ENCODE measurements at regions not wholly inside any gene's neighbourhood (a gene's known extent, or its start where the extent isn't known, plus 50 kb on each side); places are given as distances from the start of the nearest gene placed in this dataset.
A peak's percentile ranks its signal among the peaks of the same experiment; 100 is the strongest.
"Not testable (repeated sequence)": the region's sequence is repeated elsewhere in the genome, so short reads cannot be mapped to it uniquely, and the experiment has no call there.

- no peak for DNase-seq
Observed at GRCh38 chr9:108803428-108804065, 52.2 kb downstream of the ACTL7B start.

DNA sequence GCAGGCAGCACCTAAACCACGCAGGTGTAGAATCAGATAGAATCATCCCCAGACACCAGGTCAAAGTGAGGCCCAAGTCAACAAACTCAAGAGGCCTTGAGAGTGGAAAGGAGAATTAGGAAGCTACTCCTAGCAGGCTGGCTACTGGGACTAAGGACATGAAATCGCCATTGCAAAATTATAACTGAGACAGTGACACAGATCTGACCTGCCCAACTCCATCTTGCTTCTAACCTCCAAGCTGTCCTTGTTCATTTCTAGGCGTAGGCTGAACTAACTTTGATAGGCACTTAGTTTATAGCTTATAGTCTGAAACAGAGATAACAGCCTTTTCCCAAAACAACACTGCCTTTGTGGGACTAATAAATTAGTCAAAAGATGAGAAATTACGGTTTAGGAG, 52.8 kb downstream of the ACTL7B start:
- DNase-seq: no peak

DNA sequence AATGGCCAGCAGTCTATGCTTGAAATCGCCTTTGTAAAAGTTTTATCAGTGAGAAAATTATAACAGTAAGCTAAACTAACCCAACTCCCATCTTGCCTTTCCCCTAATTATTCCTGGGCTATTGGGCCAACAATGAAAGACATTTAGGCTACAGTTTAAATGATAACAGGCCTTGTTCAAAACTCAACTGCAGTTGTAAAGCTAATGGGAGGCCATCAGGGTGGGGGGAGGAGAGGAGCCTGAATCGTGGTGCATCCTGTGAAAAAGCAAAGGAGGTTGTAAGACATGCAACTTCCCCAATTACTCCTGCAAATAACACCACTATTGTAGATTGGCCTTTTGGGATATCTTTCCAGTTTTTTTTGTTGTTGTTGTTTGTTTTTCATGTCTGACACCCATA, 53.8 kb downstream of the ACTL7B start:
- DNase-seq: no peak

DNA sequence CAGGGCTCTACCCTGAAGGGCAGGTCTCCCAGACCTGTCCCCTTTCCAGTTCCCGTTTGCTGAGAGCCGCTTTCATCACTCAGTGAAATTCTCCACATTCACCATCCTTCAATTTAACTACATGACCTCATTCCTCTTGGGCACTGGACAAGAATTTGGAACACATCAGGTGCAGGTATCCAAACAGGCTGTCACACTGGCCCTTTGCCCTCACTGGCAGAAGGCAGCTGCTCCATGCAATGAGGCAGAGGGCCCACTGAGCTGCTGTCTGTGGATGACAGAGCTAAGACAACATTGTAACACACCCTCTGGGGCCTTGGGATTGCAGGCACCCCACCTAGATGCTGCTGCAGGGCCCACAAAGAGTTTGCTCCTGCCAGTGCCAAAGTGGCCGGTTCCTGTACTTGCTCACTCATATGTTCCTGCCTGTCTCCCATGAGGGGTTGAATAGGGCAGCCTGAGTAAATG, 55.1 kb downstream of the ACTL7B start:
- peak; percentile 39 for DNase-seq

- no peak for DNase-seq
Observed at GRCh38 chr9:108793573-108793972, 62.2 kb downstream of the ACTL7B start.

DNA sequence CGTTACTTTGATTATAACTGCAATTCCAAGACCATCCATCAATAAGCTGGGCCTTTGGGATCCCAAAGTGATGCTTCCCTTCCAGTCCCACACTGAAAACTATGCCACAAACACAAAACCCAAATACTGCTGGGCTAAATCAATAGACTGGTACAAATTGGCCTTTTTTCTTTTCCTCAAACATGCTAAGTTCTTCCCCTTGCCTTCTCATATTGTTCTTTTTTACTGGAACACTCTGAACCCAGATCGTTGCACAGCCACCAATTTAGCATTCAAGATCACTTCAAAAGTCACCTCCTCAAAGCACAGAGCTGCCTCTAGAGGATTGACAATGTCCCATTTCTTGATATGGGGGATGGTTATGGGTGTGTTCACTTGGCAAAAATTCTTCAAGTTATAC, 66.0 kb downstream of the ACTL7B start:
- DNase-seq: no peak

DNA sequence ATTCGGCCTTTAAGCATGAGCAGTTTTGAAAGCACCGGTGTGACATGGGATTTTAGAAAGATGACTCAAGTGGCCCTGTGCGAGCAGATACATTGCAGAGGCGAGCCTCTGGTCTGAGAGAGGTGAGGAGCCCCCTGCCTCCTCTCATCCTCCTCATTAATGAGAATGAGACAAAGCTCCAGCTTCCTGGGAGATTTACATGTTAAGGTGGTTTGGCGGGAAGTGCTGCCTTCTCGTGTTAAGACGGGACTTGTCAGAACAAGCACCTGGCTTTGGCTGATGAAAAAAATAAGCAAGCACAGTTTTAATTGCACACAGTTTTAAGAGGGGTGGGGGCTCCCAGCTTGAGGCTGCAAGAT, 68.1 kb downstream of the ACTL7B start:
- DNase-seq: peak; percentile 47

- DNase-seq: peak; percentile 62
Observed at GRCh38 chr9:108786901-108787689, 68.7 kb downstream of the ACTL7B start.

DNA sequence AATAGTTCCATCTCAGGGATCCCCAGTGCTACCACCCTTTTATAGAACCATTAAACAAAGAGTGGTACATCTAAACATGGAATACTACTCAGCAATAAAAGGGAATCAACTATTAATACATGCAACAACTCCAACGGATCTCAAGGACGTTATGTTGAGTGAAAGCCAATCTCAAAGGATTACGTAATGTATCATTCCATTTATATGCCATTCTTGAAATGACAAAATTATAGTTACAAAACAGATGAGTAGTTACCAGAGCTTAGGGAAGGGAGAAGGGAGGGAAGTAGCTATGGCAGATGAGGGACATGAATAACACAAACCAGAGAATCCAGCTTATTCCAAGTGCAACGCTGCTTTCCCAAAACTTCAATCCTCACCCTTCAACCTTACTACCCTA, 69.5 kb downstream of the ACTL7B start:
- DNase-seq: no peak

DNA sequence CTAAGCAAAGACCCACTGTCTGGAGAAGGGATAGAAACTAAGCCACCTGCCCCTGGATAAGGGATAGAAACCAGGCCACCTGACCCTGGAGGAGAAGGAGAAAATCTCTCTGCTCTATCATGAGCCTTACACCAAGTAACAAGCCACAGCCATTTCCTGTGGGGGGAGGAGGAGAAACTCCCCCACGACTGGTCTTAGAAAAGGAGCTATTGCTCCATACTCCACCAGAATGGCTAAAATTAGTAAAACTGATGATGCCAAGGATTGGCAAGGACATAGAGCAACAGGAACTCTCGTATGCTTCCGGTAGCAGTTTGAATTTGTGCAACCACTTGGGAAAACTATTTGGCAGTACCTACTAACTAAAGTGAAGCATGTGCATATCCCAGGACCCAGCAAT, 70.8 kb downstream of the ACTL7B start:
- no peak for DNase-seq

DNA sequence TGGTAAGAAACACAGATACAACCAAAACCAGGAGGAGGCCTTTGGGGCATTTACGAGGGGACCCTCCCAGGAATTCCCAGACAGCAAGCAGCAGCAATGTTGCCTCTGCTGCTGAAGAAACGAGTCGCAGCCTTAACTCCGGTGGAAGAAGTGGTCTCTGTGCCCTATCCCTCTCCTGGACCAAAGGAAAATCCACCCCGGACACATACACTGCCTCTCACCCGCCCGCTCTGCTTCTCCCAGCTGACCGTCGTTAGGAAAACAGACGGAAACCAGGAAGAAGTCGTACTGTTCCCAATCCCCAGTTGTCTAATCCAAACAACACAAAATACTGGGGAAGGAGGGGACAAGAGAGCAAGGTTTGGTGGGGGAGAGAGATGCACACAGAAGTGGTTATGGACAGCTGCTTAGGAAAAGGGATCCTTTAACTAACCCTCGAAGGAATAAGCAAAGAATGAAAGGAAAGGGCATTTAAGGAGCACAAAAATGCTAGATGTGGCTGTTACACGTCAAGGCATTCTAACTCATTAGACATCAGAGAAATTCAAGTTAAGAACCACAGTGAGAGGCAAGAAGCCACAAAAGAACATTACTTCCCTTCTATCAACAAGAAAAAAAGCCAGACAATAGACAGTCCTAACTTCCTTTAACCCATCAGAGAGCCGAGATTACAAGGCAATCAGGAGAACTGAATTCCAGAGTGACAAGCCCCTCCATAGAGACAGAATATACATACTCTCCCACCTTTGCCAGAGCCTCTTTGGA, 71.9 kb downstream of the ACTL7B start:
- no peak for DNase-seq

- DNase-seq: peak; percentile 48
Observed at GRCh38 chr9:108783326-108783725, 72.5 kb downstream of the ACTL7B start.

GRCh38 chr9:108780942-108781734, 74.6 kb downstream of the ACTL7B start:
- no peak for DNase-seq

DNA sequence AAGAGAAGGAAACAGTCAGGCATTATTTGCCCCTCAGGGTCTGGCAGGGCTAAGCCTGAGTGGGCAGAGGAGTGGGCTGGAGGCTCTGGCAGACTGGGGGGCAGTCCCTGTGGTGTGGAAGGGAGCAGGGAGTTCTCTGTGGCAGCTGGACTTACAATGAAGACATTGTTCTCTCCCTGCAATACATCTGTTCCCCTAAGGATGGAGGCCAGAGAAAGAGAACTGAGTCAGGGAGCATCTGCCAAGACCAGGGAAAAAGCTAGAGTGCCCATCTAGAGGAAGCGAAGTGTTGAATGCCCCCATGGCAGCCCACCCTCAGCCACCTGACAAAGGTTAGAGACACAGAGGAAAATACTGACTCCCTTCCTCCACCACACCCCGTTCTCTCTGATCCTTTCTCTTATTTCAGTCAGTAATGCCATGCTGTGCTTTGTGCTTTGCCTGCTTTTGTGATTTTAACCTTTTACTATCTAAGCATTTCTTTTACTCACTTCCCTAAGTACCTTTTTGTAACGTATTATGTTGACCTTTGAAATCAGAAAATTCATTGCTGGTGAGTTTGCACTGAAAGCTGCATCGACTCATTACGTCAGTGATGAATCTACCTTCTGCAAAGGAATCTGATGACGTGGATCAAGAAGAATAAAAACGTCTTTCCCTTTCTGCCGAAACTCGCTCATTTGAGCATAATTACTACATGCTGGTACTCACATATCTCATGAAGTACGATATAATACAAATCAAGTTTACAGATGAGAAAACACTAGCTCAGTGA, 76.0 kb downstream of the ACTL7B start:
- DNase-seq: no peak

DNA sequence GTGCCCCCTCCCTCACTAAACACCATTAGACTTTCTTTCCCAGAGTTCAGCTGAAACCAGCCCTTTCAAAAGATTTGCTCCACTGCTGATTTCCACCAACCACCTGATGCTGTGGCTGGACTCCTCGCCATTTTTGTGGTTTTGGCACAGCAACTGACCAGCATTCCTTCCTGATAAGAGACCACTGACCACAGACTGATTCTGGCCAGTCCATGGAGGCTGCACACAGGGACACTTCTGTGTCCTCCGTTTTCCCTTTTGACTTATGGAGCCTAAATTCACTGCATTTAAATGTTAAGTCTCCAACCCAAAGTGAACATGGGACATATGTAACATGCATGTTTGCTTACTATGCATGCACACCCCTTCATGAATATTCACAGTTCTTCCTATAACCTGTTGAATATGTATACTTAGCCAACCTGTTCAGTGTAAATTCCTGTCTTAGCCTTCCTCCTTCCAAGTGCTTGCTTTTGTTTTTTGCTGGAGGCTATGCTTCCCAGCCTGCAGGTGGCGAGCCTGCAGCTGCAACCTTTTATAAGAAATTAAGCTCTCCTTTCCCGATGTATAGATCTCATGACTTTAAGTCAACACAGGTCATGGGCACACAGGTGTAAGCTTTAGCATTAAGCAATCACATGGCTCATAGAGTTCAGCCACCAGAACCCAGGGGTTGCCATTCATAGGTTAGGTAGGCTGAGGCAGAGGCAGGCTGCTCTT, 78.7 kb downstream of the ACTL7B start:
- DNase-seq: no peak

DNA sequence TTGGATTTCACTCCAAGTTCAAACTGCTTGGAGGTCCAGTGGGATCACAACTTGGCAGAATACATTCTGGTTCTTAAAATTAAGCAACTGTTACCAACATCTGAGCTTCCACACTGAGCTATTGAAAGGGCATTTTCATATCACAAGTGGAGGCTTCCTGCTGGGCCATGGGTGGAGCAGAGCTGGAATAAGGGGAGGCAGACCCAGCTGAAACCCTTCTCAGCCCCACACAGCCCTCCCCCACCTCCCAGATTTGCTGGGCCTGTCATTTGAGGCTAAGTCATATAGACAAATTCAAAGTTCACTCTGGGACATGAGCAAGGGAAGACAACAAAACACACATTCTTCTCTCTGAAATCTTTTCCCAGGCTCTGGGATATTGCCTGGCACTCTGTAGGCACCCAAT, 79.9 kb downstream of the ACTL7B start:
- DNase-seq: peak; percentile 56

GRCh38 chr9:108774088-108774487, 81.7 kb downstream of the ACTL7B start:
- DNase-seq: not testable (repeated sequence)

DNA sequence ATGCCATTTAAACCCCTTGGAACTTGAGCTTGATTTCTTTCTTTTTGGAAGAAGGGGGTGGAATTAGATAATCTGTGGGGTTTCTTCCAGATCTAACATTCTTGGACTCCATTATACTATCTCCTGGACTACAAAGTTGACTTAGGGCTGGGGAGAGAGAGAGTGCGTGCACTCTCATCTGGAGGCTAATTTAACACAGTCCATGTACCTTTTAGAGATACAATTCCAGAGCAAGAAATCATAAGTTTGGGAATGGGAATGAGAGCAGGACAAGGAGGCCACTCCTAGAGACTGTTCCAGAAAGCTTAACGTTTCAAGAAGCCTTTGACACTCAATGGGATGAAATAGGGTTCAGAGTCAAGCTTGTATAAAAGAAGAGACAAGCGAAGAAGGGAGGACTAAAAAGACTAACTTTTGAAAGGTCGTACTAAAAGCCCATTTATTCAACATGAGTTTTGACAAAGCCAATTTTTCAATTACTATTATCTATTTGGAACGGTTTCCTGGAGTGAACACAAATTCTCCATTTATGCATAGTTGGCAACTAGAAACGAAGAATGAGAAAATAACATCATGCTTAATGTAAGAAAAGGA, 83.4 kb downstream of the ACTL7B start:
- no peak for DNase-seq

DNA sequence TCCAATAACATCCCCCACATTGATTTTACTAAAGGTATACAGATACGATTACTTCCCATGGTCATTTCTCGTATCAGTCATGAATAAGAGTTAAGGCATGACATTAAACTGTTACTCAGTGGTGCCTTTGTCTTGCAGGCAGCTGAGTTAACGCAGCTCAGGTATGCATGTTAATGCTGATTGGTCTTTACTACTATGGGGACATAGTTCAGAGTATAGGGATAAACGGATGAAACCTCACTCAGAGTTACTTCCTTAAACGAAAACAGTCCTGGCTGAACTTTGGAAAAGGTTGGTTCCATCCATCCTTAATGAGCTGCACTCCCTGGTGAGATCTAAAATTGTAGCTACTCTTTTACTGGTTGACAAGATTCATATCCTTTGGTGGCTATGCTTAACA, 87.0 kb downstream of the ACTL7B start:
- DNase-seq: no peak

- DNase-seq: no peak
Observed at GRCh38 chr9:108766626-108767161, 89.1 kb downstream of the ACTL7B start.

DNA sequence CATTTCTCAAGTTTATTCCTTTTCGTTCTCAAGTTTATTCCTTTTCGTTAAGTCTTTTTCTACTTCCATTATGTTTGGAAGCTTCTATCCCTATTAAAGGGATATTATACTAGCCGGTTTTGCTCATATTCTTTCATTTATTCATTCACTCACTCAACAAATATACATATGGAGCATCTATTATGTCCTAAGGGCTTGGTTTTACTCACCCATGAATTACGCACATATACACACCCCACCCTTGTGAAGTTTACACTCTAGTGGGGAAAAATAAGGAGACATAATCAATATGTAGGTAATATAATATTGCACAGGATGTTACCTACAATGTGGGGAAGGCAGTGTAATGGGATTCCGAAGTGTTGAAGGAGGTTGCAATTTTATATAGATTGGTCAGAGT, 90.5 kb downstream of the ACTL7B start:
- no peak for DNase-seq

All from eye (tissue), 1 donor.